GM23338 (cell line): ENCODE measurements at regions not wholly inside any gene's neighbourhood (a gene's known extent, or its start where the extent isn't known, plus 50 kb on each side); places are given as distances from the start of the nearest gene placed in this dataset.

Experiments used
- ATAC-seq: fragments of 200-7000 bp; cut with Tn5 transposase; 3 replicates; pipeline ENCODE4 v1.9.1; 2020
- DNase-seq: peaks from one replicate; pipeline ENCODE4 v3.0.0-alpha.2; 2015; ENCODE audit warnings: low spot score
- H2AFZ ChIP-seq: fragments of 200-600 bp; sonication (generic); 2 replicates; pipeline ENCODE4 v1.8.0; 2016; ENCODE audit warnings: antibody characterized with exemption, mild to moderate bottlenecking, moderate library complexity
- H3F3A ChIP-seq: fragments of 200-600 bp; sonication (generic); replicated peaks from 2 replicates; pipeline ENCODE4 v1.8.0; 2017; ENCODE audit warnings: antibody characterized with exemption, mixed run types, low read depth
- H3K27ac ChIP-seq: fragments of 200-600 bp; sonication (generic); 2 replicates; pipeline ENCODE4 v1.6.1; 2016; ENCODE audit warnings: low read depth
- H3K27me3 ChIP-seq: fragments of 200-600 bp; sonication (generic); 2 replicates; pipeline ENCODE4 v1.8.0; 2016; ENCODE audit warnings: mild to moderate bottlenecking, mixed run types, moderate library complexity; ENCODE audit not compliant: insufficient read depth
- H3K36me3 ChIP-seq: fragments of 200-600 bp; sonication (generic); 2 replicates; pipeline ENCODE4 v1.8.0; 2016; ENCODE audit warnings: mild to moderate bottlenecking; ENCODE audit not compliant: insufficient read depth
- H3K4me1 ChIP-seq: fragments of 200-600 bp; sonication (generic); 2 replicates; pipeline ENCODE4 v1.8.0; 2016; ENCODE audit warnings: mild to moderate bottlenecking, moderate library complexity; ENCODE audit not compliant: insufficient read depth
- H3K4me2 ChIP-seq: fragments of 200-600 bp; sonication (generic); 2 replicates; pipeline ENCODE4 v1.7.1; 2017; ENCODE audit warnings: mixed run types
- H3K4me3 ChIP-seq: fragments of 200-600 bp; sonication (generic); 2 replicates; pipeline ENCODE4 v1.6.1; 2016; ENCODE audit warnings: mixed run types
- H3K79me2 ChIP-seq: fragments of 200-600 bp; sonication (generic); replicated peaks from 2 replicates; pipeline ENCODE4 v1.8.0; 2017; ENCODE audit warnings: mild to moderate bottlenecking; ENCODE audit not compliant: insufficient read depth
- H3K9me2 ChIP-seq: fragments of 200-600 bp; sonication (generic); 2 replicates; pipeline ENCODE4 v1.8.0; 2017; ENCODE audit not compliant: insufficient read depth
- H4K20me1 ChIP-seq: fragments of 200-600 bp; sonication (generic); replicated peaks from 2 replicates; pipeline ENCODE4 v1.8.0; 2017; ENCODE audit warnings: mild to moderate bottlenecking; ENCODE audit not compliant: insufficient read depth
- H3K27ac Mint-ChIP-seq: 2 replicates; pipeline ENCODE4 v1.8.0; 2020; ENCODE audit warnings: inconsistent platforms, mild to moderate bottlenecking, moderate library complexity, mixed read lengths
- H3K27me3 Mint-ChIP-seq: 3 replicates; pipeline ENCODE4 v1.8.0; 2022; ENCODE audit warnings: low read depth, mild to moderate bottlenecking, moderate library complexity, mixed read lengths, inconsistent platforms; ENCODE audit not compliant: insufficient read depth, poor library complexity
- H3K36me3 Mint-ChIP-seq: 3 replicates; pipeline ENCODE4 v1.8.0; 2021; ENCODE audit warnings: low read depth, mild to moderate bottlenecking, inconsistent platforms, moderate library complexity, mixed read lengths
- H3K4me1 Mint-ChIP-seq: 3 replicates; pipeline ENCODE4 v1.8.0; 2020; ENCODE audit warnings: mild to moderate bottlenecking, inconsistent platforms, mixed read lengths
- H3K4me3 Mint-ChIP-seq: 3 replicates; pipeline ENCODE4 v1.8.0; 2021; ENCODE audit warnings: moderate library complexity, mild to moderate bottlenecking, inconsistent platforms, mixed read lengths
- H3K9me3 Mint-ChIP-seq: 3 replicates; pipeline ENCODE4 v1.8.0; 2020; ENCODE audit warnings: moderate library complexity, mild to moderate bottlenecking, inconsistent platforms, mixed read lengths
- CREB1 ChIP-seq: fragments of 250-450 bp; sonication (Bioruptor Pico); IDR thresholded peaks from 2 replicates; pipeline ENCODE4 v1.5.0; 2020; ENCODE audit warnings: low read depth, mild to moderate bottlenecking, moderate library complexity
- EZH2phosphoT487 ChIP-seq: fragments of 200-600 bp; sonication (generic); IDR thresholded peaks from one replicate; pipeline ENCODE4 v1.8.1; 2018; ENCODE audit warnings: antibody characterized with exemption; ENCODE audit not compliant: unreplicated experiment
- JUNB ChIP-seq: IDR thresholded peaks from one replicate; pipeline ENCODE4 v1.6.1; 2016; ENCODE audit warnings: antibody characterized with exemption; ENCODE audit not compliant: unreplicated experiment
- NANOG ChIP-seq: IDR thresholded peaks from 2 replicates; pipeline ENCODE4 v1.6.1; 2016; ENCODE audit warnings: antibody characterized with exemption, borderline replicate concordance
- ZNF114 ChIP-seq: fragments of 250-450 bp; sonication (Bioruptor Pico); IDR thresholded peaks from 2 replicates; pipeline ENCODE4 v1.5.0; 2020; ENCODE audit warnings: mild to moderate bottlenecking, moderate library complexity
- TF ChIP-seq, protein P1 (sequence below), 2 experiments: fragments of 200-600 bp in 1 of 2; sonication (generic) in 1 of 2; conservative IDR thresholded peaks; 2 replicates each; pipeline versions ENCODE4 v1.5.1 to v1.6.1; 2016 to 2017; ENCODE audit warnings: antibody characterized with exemption in 2 of 2, low read depth in 2 of 2, mild to moderate bottlenecking in 2 of 2, moderate library complexity in 1 of 2
- TF ChIP-seq, protein P2 (sequence below): IDR thresholded peaks from 2 replicates; pipeline ENCODE4 v1.6.1; 2016; ENCODE audit warnings: antibody characterized with exemption
- TF ChIP-seq, protein P3 (sequence below): fragments of 250-450 bp; sonication (Bioruptor Pico); IDR thresholded peaks from 2 replicates; pipeline ENCODE4 v1.5.0; 2020; ENCODE audit warnings: mild to moderate bottlenecking, moderate library complexity
- TF ChIP-seq, protein P4 (sequence below): IDR thresholded peaks from one replicate; pipeline ENCODE4 v1.6.1; 2018; ENCODE audit warnings: antibody characterized with exemption; ENCODE audit not compliant: unreplicated experiment

DNA sequence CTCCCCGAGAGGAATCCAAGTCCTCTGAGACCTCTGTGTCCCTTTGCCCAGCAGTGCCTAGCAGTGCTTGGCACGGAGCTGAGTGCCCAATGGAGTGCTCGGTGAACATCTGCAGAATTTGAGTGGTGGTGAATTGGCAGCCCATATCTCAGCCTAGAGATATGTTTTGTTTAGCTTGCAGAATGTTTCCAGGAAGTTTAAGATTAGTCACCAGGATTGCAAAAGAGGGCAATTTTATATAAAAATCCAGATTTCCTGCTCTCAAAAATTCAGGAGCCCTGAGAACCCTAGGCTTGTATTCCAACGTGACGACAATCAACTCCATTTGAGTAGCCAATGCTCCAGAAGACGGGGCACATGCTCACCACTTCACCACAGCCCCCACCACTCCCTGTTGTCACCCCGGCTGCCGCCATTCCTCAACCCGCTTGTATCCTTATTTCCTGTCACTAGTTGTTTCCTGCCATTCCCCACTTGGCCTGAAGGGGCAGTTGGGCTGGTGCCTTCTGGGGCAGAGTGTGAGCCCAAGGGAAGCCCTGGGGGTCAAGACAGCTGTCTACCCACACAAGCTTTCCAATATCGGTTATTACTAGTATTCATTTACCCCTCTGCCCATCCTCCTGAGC lies 116.9 kb downstream of the EFNB1 start:
- H3K4me3 Mint-ChIP-seq, result no peak overlapping the region
- no peaks in the 10 kb centered on the region for H3K36me3 Mint-ChIP-seq
- Histone ChIP-seq H2AFZ (no peak overlapping the region), H3K9me2 (no peaks in the 10 kb centered on the region), H4K20me1 (no peaks in the 10 kb centered on the region), H3K4me3 (no peak overlapping the region), H3K79me2 (no peaks in the 10 kb centered on the region), H3K4me1 (no peaks in the 10 kb centered on the region), H3F3A (no peaks in the 10 kb centered on the region), H3K4me2 (no peak overlapping the region), H3K27ac (no peak overlapping the region), H3K36me3 (no peaks in the 10 kb centered on the region), H3K27me3 (no peaks in the 10 kb centered on the region)
- peak; percentile 78 for ATAC-seq
- no peak for TF ChIP-seq JUNB
- TF ChIP-seq, protein P1, sequence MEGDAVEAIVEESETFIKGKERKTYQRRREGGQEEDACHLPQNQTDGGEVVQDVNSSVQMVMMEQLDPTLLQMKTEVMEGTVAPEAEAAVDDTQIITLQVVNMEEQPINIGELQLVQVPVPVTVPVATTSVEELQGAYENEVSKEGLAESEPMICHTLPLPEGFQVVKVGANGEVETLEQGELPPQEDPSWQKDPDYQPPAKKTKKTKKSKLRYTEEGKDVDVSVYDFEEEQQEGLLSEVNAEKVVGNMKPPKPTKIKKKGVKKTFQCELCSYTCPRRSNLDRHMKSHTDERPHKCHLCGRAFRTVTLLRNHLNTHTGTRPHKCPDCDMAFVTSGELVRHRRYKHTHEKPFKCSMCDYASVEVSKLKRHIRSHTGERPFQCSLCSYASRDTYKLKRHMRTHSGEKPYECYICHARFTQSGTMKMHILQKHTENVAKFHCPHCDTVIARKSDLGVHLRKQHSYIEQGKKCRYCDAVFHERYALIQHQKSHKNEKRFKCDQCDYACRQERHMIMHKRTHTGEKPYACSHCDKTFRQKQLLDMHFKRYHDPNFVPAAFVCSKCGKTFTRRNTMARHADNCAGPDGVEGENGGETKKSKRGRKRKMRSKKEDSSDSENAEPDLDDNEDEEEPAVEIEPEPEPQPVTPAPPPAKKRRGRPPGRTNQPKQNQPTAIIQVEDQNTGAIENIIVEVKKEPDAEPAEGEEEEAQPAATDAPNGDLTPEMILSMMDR (conservative IDR thresholded peaks at IDR 0.05; ENCODE audit: low read depth in 2 of 2), result peak; percentile 37 to 45
- no peaks in the 10 kb centered on the region for H3K27me3 Mint-ChIP-seq
- DNase-seq, result peak; percentile 52
- no peaks in the 10 kb centered on the region; the same call in 2 of the 3 replicates for H3K9me3 Mint-ChIP-seq
- no peaks in the 10 kb centered on the region for H3K4me1 Mint-ChIP-seq
- no peak overlapping the region for H3K27ac Mint-ChIP-seq

DNA sequence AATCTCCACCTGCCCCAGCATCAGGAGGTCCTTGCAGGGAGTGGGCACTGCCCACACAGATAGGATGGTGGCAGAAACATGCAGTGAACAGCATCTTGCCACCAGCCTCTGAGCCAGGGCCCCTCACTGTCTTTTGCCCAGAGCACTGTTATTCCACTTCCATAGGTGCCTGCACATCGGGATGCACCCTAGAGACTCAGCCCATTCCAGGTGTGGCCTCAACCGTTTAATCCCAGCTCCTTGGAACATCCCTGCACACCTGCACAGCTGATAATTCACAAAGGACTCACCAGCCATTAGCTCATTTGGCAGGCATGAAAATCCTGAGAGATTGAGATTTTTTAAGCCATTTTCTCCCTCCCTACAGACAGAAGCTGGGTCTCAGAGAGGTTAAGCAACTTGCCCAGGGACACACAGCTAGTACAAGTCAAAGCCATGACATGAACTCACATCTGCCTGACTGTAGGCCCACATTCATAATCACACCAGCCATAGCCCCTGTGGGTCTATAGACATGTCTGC lies 116.3 kb downstream of the EFNB1 start:
- Mint-ChIP-seq H3K4me1 (no peaks in the 10 kb centered on the region; the same call in 2 of the 3 replicates), H3K9me3 (no peaks in the 10 kb centered on the region; the same call in 2 of the 3 replicates), H3K27me3 (no peaks in the 10 kb centered on the region), H3K36me3 (no peaks in the 10 kb centered on the region), H3K27ac (no peak overlapping the region), H3K4me3 (no peak overlapping the region)
- DNase-seq, result no peak
- H3K4me3 ChIP-seq, result no peak overlapping the region
- no peaks in the 10 kb centered on the region for H3K36me3 ChIP-seq
- no peak overlapping the region for H2AFZ ChIP-seq
- H3K27ac ChIP-seq, result no peak overlapping the region
- no peak for ATAC-seq
- H3K4me1 ChIP-seq, result no peaks in the 10 kb centered on the region
- H3K79me2 ChIP-seq, result no peaks in the 10 kb centered on the region
- no peaks in the 10 kb centered on the region for H3K27me3 ChIP-seq
- H3K9me2 ChIP-seq, result no peaks in the 10 kb centered on the region
- no peaks in the 10 kb centered on the region for H3F3A ChIP-seq
- H4K20me1 ChIP-seq, result no peaks in the 10 kb centered on the region
- no peak overlapping the region for H3K4me2 ChIP-seq
- TF ChIP-seq ZNF114 (no peak), NANOG (no peak), CREB1 (no peak), EZH2phosphoT487 (no peak)
- TF ChIP-seq, protein P2, sequence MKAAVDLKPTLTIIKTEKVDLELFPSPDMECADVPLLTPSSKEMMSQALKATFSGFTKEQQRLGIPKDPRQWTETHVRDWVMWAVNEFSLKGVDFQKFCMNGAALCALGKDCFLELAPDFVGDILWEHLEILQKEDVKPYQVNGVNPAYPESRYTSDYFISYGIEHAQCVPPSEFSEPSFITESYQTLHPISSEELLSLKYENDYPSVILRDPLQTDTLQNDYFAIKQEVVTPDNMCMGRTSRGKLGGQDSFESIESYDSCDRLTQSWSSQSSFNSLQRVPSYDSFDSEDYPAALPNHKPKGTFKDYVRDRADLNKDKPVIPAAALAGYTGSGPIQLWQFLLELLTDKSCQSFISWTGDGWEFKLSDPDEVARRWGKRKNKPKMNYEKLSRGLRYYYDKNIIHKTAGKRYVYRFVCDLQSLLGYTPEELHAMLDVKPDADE, result no peak
- TF ChIP-seq, protein P3, sequence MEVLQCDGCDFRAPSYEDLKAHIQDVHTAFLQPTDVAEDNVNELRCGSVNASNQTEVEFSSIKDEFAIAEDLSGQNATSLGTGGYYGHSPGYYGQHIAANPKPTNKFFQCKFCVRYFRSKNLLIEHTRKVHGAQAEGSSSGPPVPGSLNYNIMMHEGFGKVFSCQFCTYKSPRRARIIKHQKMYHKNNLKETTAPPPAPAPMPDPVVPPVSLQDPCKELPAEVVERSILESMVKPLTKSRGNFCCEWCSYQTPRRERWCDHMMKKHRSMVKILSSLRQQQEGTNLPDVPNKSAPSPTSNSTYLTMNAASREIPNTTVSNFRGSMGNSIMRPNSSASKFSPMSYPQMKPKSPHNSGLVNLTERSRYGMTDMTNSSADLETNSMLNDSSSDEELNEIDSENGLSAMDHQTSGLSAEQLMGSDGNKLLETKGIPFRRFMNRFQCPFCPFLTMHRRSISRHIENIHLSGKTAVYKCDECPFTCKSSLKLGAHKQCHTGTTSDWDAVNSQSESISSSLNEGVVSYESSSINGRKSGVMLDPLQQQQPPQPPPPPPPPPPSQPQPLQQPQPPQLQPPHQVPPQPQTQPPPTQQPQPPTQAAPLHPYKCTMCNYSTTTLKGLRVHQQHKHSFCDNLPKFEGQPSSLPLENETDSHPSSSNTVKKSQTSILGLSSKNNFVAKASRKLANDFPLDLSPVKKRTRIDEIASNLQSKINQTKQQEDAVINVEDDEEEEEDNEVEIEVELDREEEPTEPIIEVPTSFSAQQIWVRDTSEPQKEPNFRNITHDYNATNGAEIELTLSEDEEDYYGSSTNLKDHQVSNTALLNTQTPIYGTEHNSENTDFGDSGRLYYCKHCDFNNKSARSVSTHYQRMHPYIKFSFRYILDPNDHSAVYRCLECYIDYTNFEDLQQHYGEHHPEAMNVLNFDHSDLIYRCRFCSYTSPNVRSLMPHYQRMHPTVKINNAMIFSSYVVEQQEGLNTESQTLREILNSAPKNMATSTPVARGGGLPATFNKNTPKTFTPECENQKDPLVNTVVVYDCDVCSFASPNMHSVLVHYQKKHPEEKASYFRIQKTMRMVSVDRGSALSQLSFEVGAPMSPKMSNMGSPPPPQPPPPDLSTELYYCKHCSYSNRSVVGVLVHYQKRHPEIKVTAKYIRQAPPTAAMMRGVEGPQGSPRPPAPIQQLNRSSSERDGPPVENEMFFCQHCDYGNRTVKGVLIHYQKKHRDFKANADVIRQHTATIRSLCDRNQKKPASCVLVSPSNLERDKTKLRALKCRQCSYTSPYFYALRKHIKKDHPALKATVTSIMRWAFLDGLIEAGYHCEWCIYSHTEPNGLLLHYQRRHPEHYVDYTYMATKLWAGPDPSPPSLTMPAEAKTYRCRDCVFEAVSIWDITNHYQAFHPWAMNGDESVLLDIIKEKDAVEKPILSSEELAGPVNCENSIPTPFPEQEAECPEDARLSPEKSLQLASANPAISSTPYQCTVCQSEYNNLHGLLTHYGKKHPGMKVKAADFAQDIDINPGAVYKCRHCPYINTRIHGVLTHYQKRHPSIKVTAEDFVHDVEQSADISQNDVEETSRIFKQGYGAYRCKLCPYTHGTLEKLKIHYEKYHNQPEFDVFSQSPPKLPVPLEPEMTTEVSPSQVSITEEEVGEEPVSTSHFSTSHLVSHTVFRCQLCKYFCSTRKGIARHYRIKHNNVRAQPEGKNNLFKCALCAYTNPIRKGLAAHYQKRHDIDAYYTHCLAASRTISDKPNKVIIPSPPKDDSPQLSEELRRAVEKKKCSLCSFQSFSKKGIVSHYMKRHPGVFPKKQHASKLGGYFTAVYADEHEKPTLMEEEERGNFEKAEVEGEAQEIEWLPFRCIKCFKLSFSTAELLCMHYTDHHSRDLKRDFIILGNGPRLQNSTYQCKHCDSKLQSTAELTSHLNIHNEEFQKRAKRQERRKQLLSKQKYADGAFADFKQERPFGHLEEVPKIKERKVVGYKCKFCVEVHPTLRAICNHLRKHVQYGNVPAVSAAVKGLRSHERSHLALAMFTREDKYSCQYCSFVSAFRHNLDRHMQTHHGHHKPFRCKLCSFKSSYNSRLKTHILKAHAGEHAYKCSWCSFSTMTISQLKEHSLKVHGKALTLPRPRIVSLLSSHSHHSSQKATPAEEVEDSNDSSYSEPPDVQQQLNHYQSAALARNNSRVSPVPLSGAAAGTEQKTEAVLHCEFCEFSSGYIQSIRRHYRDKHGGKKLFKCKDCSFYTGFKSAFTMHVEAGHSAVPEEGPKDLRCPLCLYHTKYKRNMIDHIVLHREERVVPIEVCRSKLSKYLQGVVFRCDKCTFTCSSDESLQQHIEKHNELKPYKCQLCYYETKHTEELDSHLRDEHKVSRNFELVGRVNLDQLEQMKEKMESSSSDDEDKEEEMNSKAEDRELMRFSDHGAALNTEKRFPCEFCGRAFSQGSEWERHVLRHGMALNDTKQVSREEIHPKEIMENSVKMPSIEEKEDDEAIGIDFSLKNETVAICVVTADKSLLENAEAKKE (CRISPR knock-in tag), result no peak
- TF ChIP-seq, protein P4, sequence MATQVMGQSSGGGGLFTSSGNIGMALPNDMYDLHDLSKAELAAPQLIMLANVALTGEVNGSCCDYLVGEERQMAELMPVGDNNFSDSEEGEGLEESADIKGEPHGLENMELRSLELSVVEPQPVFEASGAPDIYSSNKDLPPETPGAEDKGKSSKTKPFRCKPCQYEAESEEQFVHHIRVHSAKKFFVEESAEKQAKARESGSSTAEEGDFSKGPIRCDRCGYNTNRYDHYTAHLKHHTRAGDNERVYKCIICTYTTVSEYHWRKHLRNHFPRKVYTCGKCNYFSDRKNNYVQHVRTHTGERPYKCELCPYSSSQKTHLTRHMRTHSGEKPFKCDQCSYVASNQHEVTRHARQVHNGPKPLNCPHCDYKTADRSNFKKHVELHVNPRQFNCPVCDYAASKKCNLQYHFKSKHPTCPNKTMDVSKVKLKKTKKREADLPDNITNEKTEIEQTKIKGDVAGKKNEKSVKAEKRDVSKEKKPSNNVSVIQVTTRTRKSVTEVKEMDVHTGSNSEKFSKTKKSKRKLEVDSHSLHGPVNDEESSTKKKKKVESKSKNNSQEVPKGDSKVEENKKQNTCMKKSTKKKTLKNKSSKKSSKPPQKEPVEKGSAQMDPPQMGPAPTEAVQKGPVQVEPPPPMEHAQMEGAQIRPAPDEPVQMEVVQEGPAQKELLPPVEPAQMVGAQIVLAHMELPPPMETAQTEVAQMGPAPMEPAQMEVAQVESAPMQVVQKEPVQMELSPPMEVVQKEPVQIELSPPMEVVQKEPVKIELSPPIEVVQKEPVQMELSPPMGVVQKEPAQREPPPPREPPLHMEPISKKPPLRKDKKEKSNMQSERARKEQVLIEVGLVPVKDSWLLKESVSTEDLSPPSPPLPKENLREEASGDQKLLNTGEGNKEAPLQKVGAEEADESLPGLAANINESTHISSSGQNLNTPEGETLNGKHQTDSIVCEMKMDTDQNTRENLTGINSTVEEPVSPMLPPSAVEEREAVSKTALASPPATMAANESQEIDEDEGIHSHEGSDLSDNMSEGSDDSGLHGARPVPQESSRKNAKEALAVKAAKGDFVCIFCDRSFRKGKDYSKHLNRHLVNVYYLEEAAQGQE, result no peak
